ENCODE measurements at regions not wholly inside any gene's neighbourhood (a gene's known extent, or its start where the extent isn't known, plus 50 kb on each side); places are given as distances from the start of the nearest gene placed in this dataset.

- ATAC-seq (no peak), DNase-seq (ENCODE audit: low spot score) (no peak), FAIRE-seq (no peak)
- H3K79me2 ChIP-seq (ENCODE audit: insufficient read depth, low read length) = no peaks in the 10 kb centered on the region
- no peak overlapping the region for H3K4me2 ChIP-seq (ENCODE audit: low read depth, low read length)
- no peaks in the 10 kb centered on the region for H3K27me3 ChIP-seq (ENCODE audit: control insufficient read depth in 1 of 2, insufficient read depth in 2 of 2, low read length in 2 of 2)
- intact Hi-C loops (cut with micrococcal nuclease; ENCODE audit: unreplicated experiment) (no loop called here), in situ Hi-C loops (cut with HindIII; ENCODE audit: extremely low pct_ligation_motif_present, low pct_unique_long_range_greater_than_20kb) (no loop called here)
- ChIA-PET CTCF (ENCODE audit: low intra/inter-chr PET ratio, low total read pairs) (no interaction called here), POLR2A (no interaction called here)
- H3K36me3 ChIP-seq (replicated peaks in 1 of 2; ENCODE audit: control insufficient read depth in 1 of 2, insufficient read depth in 2 of 2, low read length in 2 of 2) = no peaks in the 10 kb centered on the region
- BruUV-seq (replicated peaks) = no TSS peak
- H3K9ac ChIP-seq (ENCODE audit: insufficient read depth, low read depth, low read length) = no peak overlapping the region
- H3K27ac ChIP-seq (ENCODE audit: extremely low read length, insufficient read depth, low read length) = no peak overlapping the region
- no peaks in the 10 kb centered on the region for H4K20me1 ChIP-seq (ENCODE audit: insufficient read depth, low read length)
- no peaks in the 10 kb centered on the region for H3K4me1 ChIP-seq (ENCODE audit: insufficient read depth, low read length)
- WGBS (ENCODE audit: low lambda C conversion rate) = 0% methylated on average over 2 of the region's 2 CpGs
- H2AFZ ChIP-seq (ENCODE audit: low read length) = no peak overlapping the region
- H3K4me3 ChIP-seq (replicated peaks in 1 of 3; ENCODE audit: insufficient read depth in 1 of 3, low read depth in 2 of 3, low read length in 3 of 3) = no peak overlapping the region
- no peaks in the 10 kb centered on the region for H3K9me3 ChIP-seq (ENCODE audit: low read length)
- TF ChIP-seq LRRFIP1 (CRISPR knock-in tag; conservative IDR thresholded peaks at IDR 0.05) (no peak), ZNF17 (CRISPR knock-in tag; IDR thresholded peaks at IDR 0.05) (no peak), ZSCAN31 (CRISPR knock-in tag; IDR thresholded peaks at IDR 0.05; ENCODE audit: low read depth) (no peak), SRY (CRISPR knock-in tag; IDR thresholded peaks at IDR 0.05) (no peak), AKAP8 (CRISPR knock-in tag; IDR thresholded peaks at IDR 0.05) (no peak), ZSCAN12 (CRISPR knock-in tag; IDR thresholded peaks at IDR 0.05) (no peak), RBFOX2 (IDR thresholded peaks at IDR 0.05; ENCODE audit: low read depth, low read length) (no peak), ZNF30 (CRISPR knock-in tag; IDR thresholded peaks at IDR 0.05) (no peak), RARG (CRISPR knock-in tag; IDR thresholded peaks at IDR 0.05; ENCODE audit: low read depth) (no peak), CBX2 (IDR thresholded peaks at IDR 0.05; ENCODE audit: low read depth, low read length) (no peak), CBX2 (CRISPR knock-in tag; IDR thresholded peaks at IDR 0.05; ENCODE audit: low read depth) (no peak), ZNF280D (CRISPR knock-in tag; IDR thresholded peaks at IDR 0.05) (no peak), BCL6 (CRISPR knock-in tag; IDR thresholded peaks at IDR 0.05) (no peak), ZNF577 (CRISPR knock-in tag; IDR thresholded peaks at IDR 0.05; ENCODE audit: borderline replicate concordance, low read depth) (no peak)
- TF ChIP-seq, protein P1, sequence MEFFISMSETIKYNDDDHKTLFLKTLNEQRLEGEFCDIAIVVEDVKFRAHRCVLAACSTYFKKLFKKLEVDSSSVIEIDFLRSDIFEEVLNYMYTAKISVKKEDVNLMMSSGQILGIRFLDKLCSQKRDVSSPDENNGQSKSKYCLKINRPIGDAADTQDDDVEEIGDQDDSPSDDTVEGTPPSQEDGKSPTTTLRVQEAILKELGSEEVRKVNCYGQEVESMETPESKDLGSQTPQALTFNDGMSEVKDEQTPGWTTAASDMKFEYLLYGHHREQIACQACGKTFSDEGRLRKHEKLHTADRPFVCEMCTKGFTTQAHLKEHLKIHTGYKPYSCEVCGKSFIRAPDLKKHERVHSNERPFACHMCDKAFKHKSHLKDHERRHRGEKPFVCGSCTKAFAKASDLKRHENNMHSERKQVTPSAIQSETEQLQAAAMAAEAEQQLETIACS (CRISPR knock-in tag; IDR thresholded peaks at IDR 0.05) = no peak
- TF ChIP-seq, protein P2, sequence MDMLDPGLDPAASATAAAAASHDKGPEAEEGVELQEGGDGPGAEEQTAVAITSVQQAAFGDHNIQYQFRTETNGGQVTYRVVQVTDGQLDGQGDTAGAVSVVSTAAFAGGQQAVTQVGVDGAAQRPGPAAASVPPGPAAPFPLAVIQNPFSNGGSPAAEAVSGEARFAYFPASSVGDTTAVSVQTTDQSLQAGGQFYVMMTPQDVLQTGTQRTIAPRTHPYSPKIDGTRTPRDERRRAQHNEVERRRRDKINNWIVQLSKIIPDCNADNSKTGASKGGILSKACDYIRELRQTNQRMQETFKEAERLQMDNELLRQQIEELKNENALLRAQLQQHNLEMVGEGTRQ (IDR thresholded peaks at IDR 0.05; ENCODE audit: low read depth, low read length) = no peak
- TF ChIP-seq, protein P2 (CRISPR knock-in tag; IDR thresholded peaks at IDR 0.05; ENCODE audit: borderline replicate concordance) = no peak
Observed at GRCh38 chr11:82356316-82356715, 377.3 kb downstream of the FAM181B start.
